SU-DHL-6 (cell line): ENCODE measurements at regions not wholly inside any gene's neighbourhood (a gene's known extent, or its start where the extent isn't known, plus 50 kb on each side); places are given as distances from the start of the nearest gene placed in this dataset.

Experiments used
- H2AFZ ChIP-seq: fragments of 200-600 bp; sonication (generic); 2 replicates; pipeline ENCODE4 v1.6.1; 2014; ENCODE audit warnings: low read depth, mild to moderate bottlenecking, moderate library complexity, mixed read lengths, antibody characterized with exemption, low read length; ENCODE audit not compliant: severe bottlenecking
- H3F3A ChIP-seq: fragments of 200-600 bp; shearing (Covaris generic); 2 replicates; pipeline ENCODE4 v1.6.0; 2016; ENCODE audit warnings: antibody characterized with exemption, mild to moderate bottlenecking; ENCODE audit not compliant: insufficient read depth
- H3K27ac ChIP-seq: fragments of 200-600 bp; sonication (generic); 2 replicates; pipeline ENCODE4 v1.5.1; 2016; ENCODE audit warnings: low read depth, mild to moderate bottlenecking, low read length, moderate library complexity, mixed read lengths
- H3K27me3 ChIP-seq: fragments of 200-600 bp; sonication (generic), shearing (Covaris generic); 2 replicates; pipeline ENCODE4 v1.6.0; 2014; ENCODE audit warnings: mild to moderate bottlenecking, low read length
- H3K36me3 ChIP-seq: fragments of 200-600 bp; sonication (generic); 2 replicates; pipeline ENCODE4 v1.6.1; 2014; ENCODE audit warnings: mild to moderate bottlenecking, low read length, mixed read lengths
- H3K4me2 ChIP-seq: fragments of 300-600, 200-600 bp; shearing (Covaris generic), sonication (generic); 2 replicates; pipeline ENCODE4 v1.6.0; 2014; ENCODE audit warnings: low read length, low read depth, mild to moderate bottlenecking; ENCODE audit not compliant: poor library complexity, severe bottlenecking
- H3K4me3 ChIP-seq: fragments of 200-600 bp; sonication (generic); 2 replicates; pipeline ENCODE4 v1.5.1; 2014; ENCODE audit warnings: antibody characterized with exemption, low read length, mild to moderate bottlenecking, mixed read lengths; ENCODE audit not compliant: insufficient read depth, poor library complexity, severe bottlenecking
- H3K79me2 ChIP-seq: fragments of 200-600 bp; sonication (generic); 2 replicates; pipeline ENCODE4 v1.6.1; 2014; ENCODE audit warnings: mild to moderate bottlenecking, low read length, moderate library complexity; ENCODE audit not compliant: insufficient read depth
- H3K9ac ChIP-seq: fragments of 200-600 bp; sonication (generic); 2 replicates; pipeline ENCODE4 v1.7.0; 2014; ENCODE audit warnings: mild to moderate bottlenecking, low read length
- H3K9me2 ChIP-seq: fragments of 200-600 bp; sonication (generic); replicated peaks from 2 replicates; pipeline ENCODE4 v1.6.1; 2014; ENCODE audit warnings: low read length; ENCODE audit not compliant: insufficient read depth
- H3K9me3 ChIP-seq: fragments of 200-600 bp; sonication (generic); 2 replicates; pipeline ENCODE4 v1.6.1; 2014; ENCODE audit warnings: low read length, mixed read lengths; ENCODE audit not compliant: insufficient read depth
- H4K20me1 ChIP-seq: fragments of 200-600 bp; sonication (generic); 2 replicates; pipeline ENCODE4 v1.6.1; 2014; ENCODE audit warnings: low read depth, mild to moderate bottlenecking, antibody characterized with exemption, low read length, moderate library complexity, mixed read lengths
- EZH2phosphoT487 ChIP-seq: fragments of 200-600 bp; sonication (generic), shearing (Covaris generic); conservative IDR thresholded peaks from 2 replicates; pipeline ENCODE4 v1.6.1; 2018; ENCODE audit warnings: mild to moderate bottlenecking, antibody characterized with exemption, low read length, moderate library complexity, mixed read lengths
- TF ChIP-seq, protein P1 (sequence below): fragments of 200-600 bp; sonication (generic); IDR thresholded peaks from one replicate; pipeline ENCODE4 v1.5.1; 2017; ENCODE audit warnings: antibody characterized with exemption, mild to moderate bottlenecking, low read length, moderate library complexity; ENCODE audit not compliant: insufficient read depth, poor library complexity, severe bottlenecking

DNA sequence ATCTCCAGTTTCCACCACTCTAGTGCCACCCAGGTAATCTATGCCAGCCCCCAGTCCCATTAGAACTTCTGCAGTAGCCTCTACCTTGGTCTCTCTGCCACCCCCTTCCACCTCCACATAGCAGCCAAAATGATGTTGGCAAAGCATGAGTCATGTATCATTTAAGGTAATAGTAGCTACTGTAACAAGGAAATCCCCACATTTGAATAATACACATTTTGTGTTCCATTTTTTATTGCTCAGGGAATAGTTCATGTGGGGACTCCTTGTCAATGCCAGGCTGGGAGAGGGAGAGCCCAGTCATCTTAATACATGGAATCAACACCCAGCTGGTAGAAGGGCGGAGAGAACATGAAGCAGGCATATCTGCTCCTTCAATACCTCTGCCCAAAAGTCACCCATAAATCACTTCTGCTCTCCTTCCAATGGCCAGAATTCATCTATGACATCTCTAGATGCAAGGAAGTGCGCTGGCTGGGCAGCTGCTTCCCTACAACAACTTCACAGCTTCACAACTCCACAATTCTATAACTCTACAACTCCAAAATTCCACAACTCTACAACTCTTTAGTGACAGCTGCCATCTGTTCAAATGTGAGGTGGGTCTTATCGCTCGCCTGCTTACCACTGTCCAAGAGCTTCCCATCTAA lies 70.6 kb upstream of the GLS start:
- TF ChIP-seq, protein P1, sequence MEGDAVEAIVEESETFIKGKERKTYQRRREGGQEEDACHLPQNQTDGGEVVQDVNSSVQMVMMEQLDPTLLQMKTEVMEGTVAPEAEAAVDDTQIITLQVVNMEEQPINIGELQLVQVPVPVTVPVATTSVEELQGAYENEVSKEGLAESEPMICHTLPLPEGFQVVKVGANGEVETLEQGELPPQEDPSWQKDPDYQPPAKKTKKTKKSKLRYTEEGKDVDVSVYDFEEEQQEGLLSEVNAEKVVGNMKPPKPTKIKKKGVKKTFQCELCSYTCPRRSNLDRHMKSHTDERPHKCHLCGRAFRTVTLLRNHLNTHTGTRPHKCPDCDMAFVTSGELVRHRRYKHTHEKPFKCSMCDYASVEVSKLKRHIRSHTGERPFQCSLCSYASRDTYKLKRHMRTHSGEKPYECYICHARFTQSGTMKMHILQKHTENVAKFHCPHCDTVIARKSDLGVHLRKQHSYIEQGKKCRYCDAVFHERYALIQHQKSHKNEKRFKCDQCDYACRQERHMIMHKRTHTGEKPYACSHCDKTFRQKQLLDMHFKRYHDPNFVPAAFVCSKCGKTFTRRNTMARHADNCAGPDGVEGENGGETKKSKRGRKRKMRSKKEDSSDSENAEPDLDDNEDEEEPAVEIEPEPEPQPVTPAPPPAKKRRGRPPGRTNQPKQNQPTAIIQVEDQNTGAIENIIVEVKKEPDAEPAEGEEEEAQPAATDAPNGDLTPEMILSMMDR: no peak
- TF ChIP-seq EZH2phosphoT487: no peak
- H4K20me1 ChIP-seq: no peaks in the 10 kb centered on the region
- H3K4me2 ChIP-seq: no peak overlapping the region
- no peaks in the 10 kb centered on the region for H3K9me3 ChIP-seq
- no peak overlapping the region for H2AFZ ChIP-seq
- no peaks in the 10 kb centered on the region for H3K79me2 ChIP-seq
- no peak overlapping the region for H3K4me3 ChIP-seq
- no peak overlapping the region for H3K27ac ChIP-seq
- H3K36me3 ChIP-seq: no peaks in the 10 kb centered on the region
- H3K9me2 ChIP-seq: no peaks in the 10 kb centered on the region
- no peaks in the 10 kb centered on the region for H3K27me3 ChIP-seq
- H3F3A ChIP-seq: no peaks in the 10 kb centered on the region
- no peak overlapping the region for H3K9ac ChIP-seq

DNA sequence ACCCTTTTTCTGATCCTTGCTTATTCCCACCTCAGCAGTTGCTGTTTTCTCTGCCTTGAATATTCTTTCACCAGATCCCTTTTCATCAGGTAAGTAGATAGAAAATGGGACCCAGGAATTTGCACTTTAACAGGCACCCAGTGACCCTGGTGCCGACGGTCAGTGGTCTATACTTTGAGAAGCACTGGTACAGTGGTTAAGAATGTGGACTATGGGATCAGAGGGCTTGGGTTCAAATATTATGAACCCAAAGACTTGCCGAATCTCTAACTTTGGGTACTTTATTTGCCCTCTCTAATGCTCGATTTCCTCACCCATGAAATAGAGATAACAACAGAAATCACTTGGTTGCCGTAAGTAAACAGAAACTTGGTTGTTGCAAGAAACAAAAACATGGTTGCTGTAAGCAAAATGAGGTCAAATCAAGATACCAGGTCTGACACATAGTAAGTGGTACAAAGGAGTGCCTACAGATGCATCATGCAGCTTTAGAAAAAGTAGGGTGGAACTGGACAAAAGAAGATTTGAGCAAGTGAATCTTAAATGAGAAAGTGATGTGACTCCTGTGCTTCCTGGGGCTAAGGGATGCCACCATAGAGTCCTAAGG lies 69.5 kb upstream of the GLS start:
- H3K27me3 ChIP-seq: no peaks in the 10 kb centered on the region
- H3K4me2 ChIP-seq: no peak overlapping the region
- no peaks in the 10 kb centered on the region for H3K9me2 ChIP-seq
- no peaks in the 10 kb centered on the region for H3K79me2 ChIP-seq
- TF ChIP-seq, protein P1: no peak
- no peak for TF ChIP-seq EZH2phosphoT487
- no peak overlapping the region for H3K4me3 ChIP-seq
- no peak overlapping the region for H2AFZ ChIP-seq
- H3K36me3 ChIP-seq: no peaks in the 10 kb centered on the region
- no peak overlapping the region for H3K9ac ChIP-seq
- H3K9me3 ChIP-seq: no peaks in the 10 kb centered on the region
- H3F3A ChIP-seq: no peaks in the 10 kb centered on the region
- no peaks in the 10 kb centered on the region for H4K20me1 ChIP-seq
- no peak overlapping the region for H3K27ac ChIP-seq

DNA sequence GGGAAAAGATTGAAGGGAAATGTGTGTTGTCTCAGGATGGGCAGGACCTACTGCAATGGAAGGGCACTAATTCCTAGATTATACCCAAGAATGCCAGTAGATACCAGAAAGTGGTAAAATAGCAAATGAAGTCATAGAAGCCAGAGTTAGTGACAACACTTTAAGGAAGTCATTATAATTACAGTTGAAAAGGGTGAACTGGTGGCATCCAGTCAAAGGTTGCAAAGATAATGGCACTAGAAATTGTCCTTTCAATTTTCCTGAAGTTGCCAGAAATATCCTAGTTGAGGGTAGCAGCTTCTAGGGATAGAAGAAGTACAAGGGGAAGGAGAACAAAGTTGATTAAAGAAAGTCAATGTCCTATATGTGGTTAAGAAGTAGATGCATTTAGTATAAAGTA lies 68.8 kb upstream of the GLS start:
- Histone ChIP-seq H3K4me3 (no peak overlapping the region), H2AFZ (no peak overlapping the region), H3K9me2 (no peaks in the 10 kb centered on the region), H3K79me2 (no peaks in the 10 kb centered on the region), H4K20me1 (no peaks in the 10 kb centered on the region), H3K27me3 (no peaks in the 10 kb centered on the region), H3F3A (no peaks in the 10 kb centered on the region), H3K9me3 (no peaks in the 10 kb centered on the region), H3K9ac (no peak overlapping the region), H3K4me2 (no peak overlapping the region), H3K27ac (no peak overlapping the region), H3K36me3 (no peaks in the 10 kb centered on the region)
- TF ChIP-seq, protein P1: no peak
- no peak for TF ChIP-seq EZH2phosphoT487
